ENCODE measurements at regions not wholly inside any gene's neighbourhood (a gene's known extent, or its start where the extent isn't known, plus 50 kb on each side); places are given as distances from the start of the nearest gene placed in this dataset.

DNA sequence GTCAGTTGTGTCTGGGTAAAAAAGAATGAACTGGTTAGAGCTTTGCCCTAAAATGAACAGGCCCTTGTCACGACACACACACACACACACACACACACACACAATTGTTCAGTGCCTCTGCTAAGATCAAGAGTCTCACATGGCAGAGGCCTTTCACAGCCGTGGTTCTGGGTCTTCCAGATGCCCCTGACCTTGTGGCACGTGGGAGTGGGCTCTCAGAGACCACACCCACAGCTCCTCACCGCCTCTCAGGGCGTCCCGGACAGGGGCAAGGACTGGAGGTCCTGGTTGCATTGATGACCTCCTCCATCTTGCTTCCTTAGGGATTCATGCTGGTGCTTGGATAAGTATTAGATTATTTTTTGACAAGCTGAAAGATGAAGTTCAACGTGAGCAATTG, 101.0 kb downstream of the HSPH1 start:
- TF ChIP-seq EZH2phosphoT487 (IDR thresholded peaks at IDR 0.05; ENCODE audit: borderline replicate concordance, low read depth, low read length): no peak
- TF ChIP-seq, protein P1, sequence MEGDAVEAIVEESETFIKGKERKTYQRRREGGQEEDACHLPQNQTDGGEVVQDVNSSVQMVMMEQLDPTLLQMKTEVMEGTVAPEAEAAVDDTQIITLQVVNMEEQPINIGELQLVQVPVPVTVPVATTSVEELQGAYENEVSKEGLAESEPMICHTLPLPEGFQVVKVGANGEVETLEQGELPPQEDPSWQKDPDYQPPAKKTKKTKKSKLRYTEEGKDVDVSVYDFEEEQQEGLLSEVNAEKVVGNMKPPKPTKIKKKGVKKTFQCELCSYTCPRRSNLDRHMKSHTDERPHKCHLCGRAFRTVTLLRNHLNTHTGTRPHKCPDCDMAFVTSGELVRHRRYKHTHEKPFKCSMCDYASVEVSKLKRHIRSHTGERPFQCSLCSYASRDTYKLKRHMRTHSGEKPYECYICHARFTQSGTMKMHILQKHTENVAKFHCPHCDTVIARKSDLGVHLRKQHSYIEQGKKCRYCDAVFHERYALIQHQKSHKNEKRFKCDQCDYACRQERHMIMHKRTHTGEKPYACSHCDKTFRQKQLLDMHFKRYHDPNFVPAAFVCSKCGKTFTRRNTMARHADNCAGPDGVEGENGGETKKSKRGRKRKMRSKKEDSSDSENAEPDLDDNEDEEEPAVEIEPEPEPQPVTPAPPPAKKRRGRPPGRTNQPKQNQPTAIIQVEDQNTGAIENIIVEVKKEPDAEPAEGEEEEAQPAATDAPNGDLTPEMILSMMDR (conservative IDR thresholded peaks at IDR 0.05; ENCODE audit: low read length): no peak
